SK-N-MC (cell line): ENCODE measurements at regions not wholly inside any gene's neighbourhood (a gene's known extent, or its start where the extent isn't known, plus 50 kb on each side); places are given as distances from the start of the nearest gene placed in this dataset.

Experiments used
- EZH2 ChIP-seq: fragments of 200-600 bp; sonication (generic); IDR thresholded peaks from one replicate; pipeline ENCODE4 v1.6.1; 2017; ENCODE audit warnings: antibody characterized with exemption
- POLR2AphosphoS5 ChIP-seq: IDR thresholded peaks from 2 replicates; pipeline ENCODE4 v1.6.1; 2012; ENCODE audit warnings: mild to moderate bottlenecking, low read depth, low read length, borderline replicate concordance

- TF ChIP-seq POLR2AphosphoS5 (no peak), EZH2 (no peak)
Observed at GRCh38 chr2:3094318-3094717, 283.3 kb downstream of the EIPR1 start.
